Tibial nerve (tissue), 4 donors: ENCODE measurements at regions not wholly inside any gene's neighbourhood (a gene's known extent, or its start where the extent isn't known, plus 50 kb on each side); places are given as distances from the start of the nearest gene placed in this dataset.

Source experiments
- CTCF ChIP-seq, 5 experiments: fragments of 200-600 bp in 3 of 5; fragments of 450-650 bp in 2 of 5; sonication (generic) in 3 of 5; IDR thresholded peaks; one replicate each; pipeline ENCODE4 v1.5.1; 2016 to 2019; ENCODE audit warnings: antibody characterized with exemption in 5 of 5, mild to moderate bottlenecking in 3 of 5, moderate library complexity in 2 of 5
- EP300 ChIP-seq, 2 donors: sonication (generic); formaldehyde crosslinking; IDR thresholded peaks; one replicate each; pipeline ENCODE4 v1.6.1; 2017; ENCODE audit warnings: antibody characterized with exemption in 2 of 2, mild to moderate bottlenecking in 1 of 2
- POLR2A ChIP-seq, 2 donors: fragments of 450-650 bp; IDR thresholded peaks; one replicate each; pipeline ENCODE4 v1.6.1; 2017; ENCODE audit warnings: antibody characterized with exemption in 2 of 2, mild to moderate bottlenecking in 2 of 2, moderate library complexity in 2 of 2

- TF ChIP-seq EP300 (IDR thresholded peaks at IDR 0.05) (no peak), CTCF (IDR thresholded peaks at IDR 0.05) (no peak), POLR2A (IDR thresholded peaks at IDR 0.05) (no peak)
Observed at GRCh38 chr9:87393706-87394230, 103.9 kb upstream of the DAPK1 start.
